ENCODE measurements at regions not wholly inside any gene's neighbourhood (a gene's known extent, or its start where the extent isn't known, plus 50 kb on each side); places are given as distances from the start of the nearest gene placed in this dataset.

- TF ChIP-seq CTCF (conservative IDR thresholded peaks at IDR 0.05; ENCODE audit: low read depth, low read length): no peak
- TF ChIP-seq EZH2 (IDR thresholded peaks at IDR 0.05; ENCODE audit: borderline replicate concordance, low read depth, low read length, poor library complexity, severe bottlenecking): no peak
These were observed 71.7 kb downstream of the ZFP36L2 start for GRCh38 chr2:43154685-43155084.
